ENCODE measurements at regions not wholly inside any gene's neighbourhood (a gene's known extent, or its start where the extent isn't known, plus 50 kb on each side); places are given as distances from the start of the nearest gene placed in this dataset.
A peak's percentile ranks its signal among the peaks of the same experiment; 100 is the strongest.

DNA sequence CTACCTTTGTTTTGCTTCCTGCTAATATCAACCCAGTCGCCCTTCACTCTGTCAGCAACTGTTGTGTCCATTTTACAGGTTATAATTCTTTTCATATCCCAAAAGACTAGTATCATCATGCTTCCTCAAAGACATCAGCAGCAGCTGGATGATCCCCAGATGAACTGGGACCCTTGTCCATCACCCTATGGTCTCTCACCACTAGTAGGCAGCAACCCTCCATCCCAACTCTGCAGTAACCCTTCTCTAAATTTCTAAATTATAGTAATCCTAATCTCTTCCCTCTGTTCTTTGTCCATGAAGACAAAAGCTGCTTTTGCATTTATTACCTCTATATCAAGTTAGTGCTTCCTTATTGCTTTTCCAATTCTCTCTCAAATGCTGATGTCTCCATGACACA is 1025.8 kb downstream of the FAM181B start:
- H3K27ac Mint-ChIP-seq = no peak overlapping the region
- H3K36me3 Mint-ChIP-seq (ENCODE audit: low read depth) = no peaks in the 10 kb centered on the region
- peaks cover under 1% of the 10 kb centered on the region for H3K9me3 Mint-ChIP-seq
- DNase-seq = no peak
- peaks cover 7% of the 10 kb centered on the region for H3K4me1 Mint-ChIP-seq
- H3K27me3 Mint-ChIP-seq (ENCODE audit: low read depth, poor library complexity) = no peaks in the 10 kb centered on the region
- no peak overlapping the region for H3K4me3 Mint-ChIP-seq
- peak; percentile 32 for TF ChIP-seq CTCF (IDR thresholded peaks at IDR 0.05)

DNA sequence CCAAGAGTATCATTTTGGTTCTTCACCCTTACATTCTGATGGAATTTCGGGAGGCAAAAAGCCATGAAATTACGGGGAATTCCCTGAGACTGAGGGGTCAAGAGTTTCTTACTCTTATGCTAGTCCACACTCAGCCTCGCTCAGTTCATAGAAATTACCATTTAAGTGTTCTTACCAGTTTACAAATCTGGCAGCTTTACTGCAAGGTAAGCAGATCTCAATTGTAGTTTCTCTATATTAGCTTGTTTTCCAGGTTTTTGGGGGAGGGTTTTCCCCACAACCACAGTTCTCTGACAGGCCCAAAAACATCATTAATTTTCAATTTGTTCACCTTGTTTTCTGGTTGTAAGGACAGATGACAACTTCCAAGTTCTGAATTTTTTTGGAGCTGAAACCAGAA is 1028.4 kb downstream of the FAM181B start:
- no peak for DNase-seq
- Mint-ChIP-seq H3K4me3 (no peak overlapping the region), H3K9me3 (peaks cover 16% of the 10 kb centered on the region), H3K27me3 (ENCODE audit: low read depth, poor library complexity) (no peaks in the 10 kb centered on the region), H3K36me3 (ENCODE audit: low read depth) (no peaks in the 10 kb centered on the region), H3K4me1 (peaks cover 7% of the 10 kb centered on the region), H3K27ac (no peak overlapping the region)
- no peak for TF ChIP-seq CTCF (IDR thresholded peaks at IDR 0.05)

- DNase-seq = no peak
- H3K4me3 Mint-ChIP-seq = no peak overlapping the region
- H3K9me3 Mint-ChIP-seq = peaks cover 23% of the 10 kb centered on the region
- H3K27ac Mint-ChIP-seq = no peak overlapping the region
- no peaks in the 10 kb centered on the region for H3K27me3 Mint-ChIP-seq (ENCODE audit: low read depth, poor library complexity)
- TF ChIP-seq CTCF (IDR thresholded peaks at IDR 0.05) = no peak
- H3K36me3 Mint-ChIP-seq (ENCODE audit: low read depth) = no peaks in the 10 kb centered on the region
- H3K4me1 Mint-ChIP-seq = peaks cover 6% of the 10 kb centered on the region
These were observed 1033.6 kb downstream of the FAM181B start for GRCh38 chr11:81700076-81700475.

DNA sequence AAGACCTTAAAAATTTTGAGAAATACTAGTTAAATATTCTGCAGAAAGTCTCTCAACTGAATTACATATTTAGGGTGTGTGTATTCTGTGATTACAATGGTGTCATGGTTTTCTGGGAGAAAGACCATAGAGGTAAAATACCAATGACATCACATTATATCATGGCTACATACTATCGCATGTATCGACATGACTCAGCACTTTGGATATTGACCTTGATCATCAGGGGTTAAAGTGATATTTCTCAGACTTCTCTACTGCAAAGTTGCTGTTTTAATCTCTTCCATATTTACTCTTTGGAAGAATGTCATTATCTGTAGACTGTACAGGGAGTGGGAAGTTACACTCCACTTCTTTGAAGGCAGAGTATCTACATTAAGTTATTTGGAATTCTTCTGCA is 1046.6 kb downstream of the FAM181B start:
- no peak for DNase-seq
- no peak overlapping the region for H3K4me3 Mint-ChIP-seq
- TF ChIP-seq CTCF (IDR thresholded peaks at IDR 0.05) = no peak
- no peaks in the 10 kb centered on the region for H3K27me3 Mint-ChIP-seq (ENCODE audit: low read depth, poor library complexity)
- H3K27ac Mint-ChIP-seq = no peak overlapping the region
- no peaks in the 10 kb centered on the region for H3K9me3 Mint-ChIP-seq
- no peaks in the 10 kb centered on the region for H3K36me3 Mint-ChIP-seq (ENCODE audit: low read depth)
- H3K4me1 Mint-ChIP-seq = no peaks in the 10 kb centered on the region

DNA sequence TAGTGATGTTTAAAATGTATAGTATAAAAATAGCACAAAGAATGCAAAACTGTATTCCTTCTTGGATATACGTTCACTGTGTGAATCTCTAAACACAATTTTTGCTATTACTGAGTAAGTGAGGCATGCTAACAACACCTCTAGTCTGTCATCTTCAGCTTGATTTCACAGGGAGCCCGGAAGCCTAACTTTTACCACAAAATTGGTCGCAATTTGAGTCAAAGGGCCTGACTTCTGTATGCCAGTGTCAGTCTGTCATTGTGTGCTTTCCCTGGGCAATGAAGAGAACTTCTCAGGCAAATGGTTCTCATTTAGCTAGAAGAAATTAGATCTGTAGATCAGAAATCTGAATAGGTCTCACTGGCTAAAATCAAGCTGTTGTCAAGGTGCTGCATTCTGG is 1059.5 kb downstream of the FAM181B start:
- H3K4me1 Mint-ChIP-seq = no peaks in the 10 kb centered on the region
- DNase-seq = no peak
- H3K9me3 Mint-ChIP-seq = peaks cover 23% of the 10 kb centered on the region
- H3K36me3 Mint-ChIP-seq (ENCODE audit: low read depth) = no peaks in the 10 kb centered on the region
- no peaks in the 10 kb centered on the region for H3K27me3 Mint-ChIP-seq (ENCODE audit: low read depth, poor library complexity)
- no peak overlapping the region for H3K27ac Mint-ChIP-seq
- no peak overlapping the region for H3K4me3 Mint-ChIP-seq
- TF ChIP-seq CTCF (IDR thresholded peaks at IDR 0.05) = no peak

- H3K4me1 Mint-ChIP-seq = no peaks in the 10 kb centered on the region
- TF ChIP-seq CTCF (IDR thresholded peaks at IDR 0.05) = no peak
- H3K36me3 Mint-ChIP-seq (ENCODE audit: low read depth) = no peaks in the 10 kb centered on the region
- H3K27ac Mint-ChIP-seq = no peak overlapping the region
- peaks cover 17% of the 10 kb centered on the region for H3K9me3 Mint-ChIP-seq
- DNase-seq = no peak
- H3K27me3 Mint-ChIP-seq (ENCODE audit: low read depth, poor library complexity) = no peaks in the 10 kb centered on the region
- no peak overlapping the region for H3K4me3 Mint-ChIP-seq
These were observed 1060.7 kb downstream of the FAM181B start for GRCh38 chr11:81673001-81673400.

Measured in nephron progenitor cell (in vitro differentiated cells).